Mesothelial cell of epicardium (in vitro differentiated cells): ENCODE measurements at regions not wholly inside any gene's neighbourhood (a gene's known extent, or its start where the extent isn't known, plus 50 kb on each side); places are given as distances from the start of the nearest gene placed in this dataset.

ENCODE experiments used
- DNase-seq, 2 experiments: peaks; one replicate each; pipeline ENCODE4 v3.0.0; 2021; ENCODE audit warnings: low spot score in 2 of 2; ENCODE audit not compliant: unreplicated experiment in 2 of 2
- H3K27ac Mint-ChIP-seq: 2 replicates; pipeline ENCODE4 v1.8.0; 2021; ENCODE audit warnings: mixed read lengths
- H3K27me3 Mint-ChIP-seq: 2 replicates; pipeline ENCODE4 v1.8.0; 2021; ENCODE audit warnings: low read depth, mixed read lengths
- H3K36me3 Mint-ChIP-seq: 2 replicates; pipeline ENCODE4 v1.8.0; 2021; ENCODE audit warnings: mixed read lengths
- H3K4me1 Mint-ChIP-seq: 2 replicates; pipeline ENCODE4 v1.8.0; 2021; ENCODE audit warnings: mixed read lengths
- H3K4me3 Mint-ChIP-seq: 2 replicates; pipeline ENCODE4 v1.8.0; 2021; ENCODE audit warnings: mild to moderate bottlenecking, moderate library complexity, mixed read lengths
- H3K9me3 Mint-ChIP-seq: 2 replicates; pipeline ENCODE4 v1.8.0; 2021; ENCODE audit warnings: mixed read lengths
- CTCF ChIP-seq: fragments of 200-600 bp; sonication (generic); IDR thresholded peaks from one replicate; pipeline ENCODE4 v1.5.0; 2021; ENCODE audit warnings: antibody characterized with exemption; ENCODE audit not compliant: unreplicated experiment

GRCh38 chr3:135641761-135642160, 323.8 kb upstream of the PPP2R3A start:
- TF ChIP-seq CTCF, result no peak
- H3K9me3 Mint-ChIP-seq, result peaks cover 9% of the 10 kb centered on the region
- no peaks in the 10 kb centered on the region for H3K4me1 Mint-ChIP-seq

GRCh38 chr3:135645541-135645940, 320.0 kb upstream of the PPP2R3A start:
- no peak for DNase-seq
- no peak overlapping the region for H3K4me3 Mint-ChIP-seq
- peaks cover 23% of the 10 kb centered on the region for H3K9me3 Mint-ChIP-seq
- no peaks in the 10 kb centered on the region for H3K4me1 Mint-ChIP-seq
- no peak for TF ChIP-seq CTCF
- no peaks in the 10 kb centered on the region for H3K36me3 Mint-ChIP-seq
- peaks cover 7% of the 10 kb centered on the region for H3K27me3 Mint-ChIP-seq
- H3K27ac Mint-ChIP-seq, result no peak overlapping the region

More at GRCh38 chr3:135641761-135642160, 323.8 kb upstream of the PPP2R3A start:
- H3K36me3 Mint-ChIP-seq, result no peaks in the 10 kb centered on the region
- no peak overlapping the region for H3K4me3 Mint-ChIP-seq
- H3K27ac Mint-ChIP-seq, result no peak overlapping the region
- peaks cover 7% of the 10 kb centered on the region for H3K27me3 Mint-ChIP-seq
- no peak for DNase-seq

- no peak for TF ChIP-seq CTCF
- no peak for DNase-seq
- peaks cover 23% of the 10 kb centered on the region for H3K9me3 Mint-ChIP-seq
- no peak overlapping the region for H3K4me3 Mint-ChIP-seq
- H3K36me3 Mint-ChIP-seq, result no peaks in the 10 kb centered on the region
- H3K4me1 Mint-ChIP-seq, result no peaks in the 10 kb centered on the region
- H3K27ac Mint-ChIP-seq, result no peak overlapping the region
- H3K27me3 Mint-ChIP-seq, result peaks cover 7% of the 10 kb centered on the region
These were observed 318.7 kb upstream of the PPP2R3A start for GRCh38 chr3:135646873-135647272.

GRCh38 chr3:135649361-135649760, 316.2 kb upstream of the PPP2R3A start:
- no peak overlapping the region for H3K4me3 Mint-ChIP-seq
- peaks cover 23% of the 10 kb centered on the region for H3K9me3 Mint-ChIP-seq
- H3K27ac Mint-ChIP-seq, result no peak overlapping the region
- no peaks in the 10 kb centered on the region for H3K36me3 Mint-ChIP-seq
- TF ChIP-seq CTCF, result no peak
- no peak for DNase-seq
- no peaks in the 10 kb centered on the region for H3K4me1 Mint-ChIP-seq
- H3K27me3 Mint-ChIP-seq, result peaks cover 5% of the 10 kb centered on the region

- Mint-ChIP-seq H3K36me3 (no peaks in the 10 kb centered on the region), H3K27ac (no peak overlapping the region), H3K4me3 (no peak overlapping the region), H3K27me3 (peaks cover 2% of the 10 kb centered on the region), H3K4me1 (no peaks in the 10 kb centered on the region), H3K9me3 (peaks cover 23% of the 10 kb centered on the region)
- no peak for DNase-seq
- no peak for TF ChIP-seq CTCF
These were observed 315.2 kb upstream of the PPP2R3A start for GRCh38 chr3:135650309-135650708.

- no peak overlapping the region for H3K4me3 Mint-ChIP-seq
- H3K36me3 Mint-ChIP-seq, result peaks cover 2% of the 10 kb centered on the region
- no peaks in the 10 kb centered on the region for H3K27me3 Mint-ChIP-seq
- DNase-seq, result no peak
- TF ChIP-seq CTCF, result no peak
- H3K9me3 Mint-ChIP-seq, result peaks cover 18% of the 10 kb centered on the region
- no peaks in the 10 kb centered on the region for H3K4me1 Mint-ChIP-seq
- no peak overlapping the region for H3K27ac Mint-ChIP-seq
These were observed 313.1 kb upstream of the PPP2R3A start for GRCh38 chr3:135652388-135652787.
